GM12878 (cell line): ENCODE measurements at regions not wholly inside any gene's neighbourhood (a gene's known extent, or its start where the extent isn't known, plus 50 kb on each side); places are given as distances from the start of the nearest gene placed in this dataset.

Experiments
- ATAC-seq: fragments of 200-7000 bp; cut with Tn5 transposase; 3 replicates; pipeline ENCODE4 v1.9.1; 2020; ENCODE audit warnings: mild to moderate bottlenecking, moderate library complexity
- BruUV-seq: library from RNA; stranded (reverse); fragments of 400-500 nt; replicated peaks from 2 replicates; lab custom pipeline; 2021; lab: Mats Ljungman, UMichigan
- CTCF ChIA-PET: fragments of 300-600 bp; sonication (Branson Sonifier 250); formaldehyde crosslinking; extraction: SDS; loops from one replicate; lab custom pipeline; 2021; ENCODE audit warnings: inconsistent platforms; lab: Yijun Ruan, JAX
- POLR2A ChIA-PET: fragments of 350-600 bp; formaldehyde crosslinking; extraction: SDS; loops from one replicate; lab custom pipeline; 2021; ENCODE audit warnings: inconsistent platforms; lab: Charles Lee
- RAD21 ChIA-PET: fragments of 300-600 bp; sonication (Branson Sonifier 250); formaldehyde crosslinking; loops from one replicate; lab custom pipeline; 2023; ENCODE audit warnings: antibody characterized with exemption; ENCODE audit not compliant: unreplicated experiment; lab: Charles Lee
- SMC1A ChIA-PET: fragments of 300-600 bp; sonication (Branson Sonifier 250); formaldehyde crosslinking; loops from one replicate; lab custom pipeline; 2023; ENCODE audit not compliant: unreplicated experiment, uncharacterized antibody; lab: Charles Lee
- DNase-seq: peaks from one replicate; pipeline ENCODE4 v3.0.0-alpha.2; 2011; ENCODE audit warnings: low read depth, low spot score
- FAIRE-seq: peaks from 3 replicates; lab custom pipeline; 2011; peaks lifted over from hg19 to GRCh38; lab: Jason Lieb, UNC
- H2AFZ ChIP-seq: 2 replicates; pipeline ENCODE4 v1.6.0; 2011; ENCODE audit warnings: low read depth, low read length, control low read depth; ENCODE audit not compliant: control insufficient read depth
- H3K27ac ChIP-seq: 2 replicates; pipeline ENCODE4 v1.5.1; 2011; ENCODE audit warnings: control low read depth; ENCODE audit not compliant: control insufficient read depth, insufficient read depth
- H3K27me3 ChIP-seq, 2 experiments: replicated peaks in 1 of 2; 2 replicates each; pipeline versions ENCODE4 v1.6.0 to v1.6.1; 2011; ENCODE audit warnings: low read length in 1 of 2; ENCODE audit not compliant: control insufficient read depth in 2 of 2, insufficient read depth in 2 of 2
- H3K36me3 ChIP-seq, 2 experiments: 2 replicates each; pipeline ENCODE4 v1.5.1; 2011; ENCODE audit warnings: low read length in 1 of 2; ENCODE audit not compliant: control insufficient read depth in 2 of 2, insufficient read depth in 2 of 2
- H3K4me1 ChIP-seq: 2 replicates; pipeline ENCODE4 v1.6.1; 2011; ENCODE audit warnings: mild to moderate bottlenecking, low read length, moderate library complexity, mixed read lengths; ENCODE audit not compliant: control insufficient read depth, insufficient read depth
- H3K4me2 ChIP-seq: 2 replicates; pipeline ENCODE4 v1.6.0; 2011; ENCODE audit warnings: control low read depth; ENCODE audit not compliant: control insufficient read depth, insufficient read depth
- H3K4me3 ChIP-seq: fragments of 200-600 bp; sonication (generic); 2 replicates; pipeline ENCODE4 v1.5.1; 2016
- H3K79me2 ChIP-seq: 2 replicates; pipeline ENCODE4 v1.6.0; 2011; ENCODE audit warnings: low read length; ENCODE audit not compliant: control insufficient read depth, insufficient read depth
- H3K9ac ChIP-seq: 2 replicates; pipeline ENCODE4 v1.8.0; 2011; ENCODE audit warnings: low read length, control low read depth, mixed read lengths; ENCODE audit not compliant: control insufficient read depth, insufficient read depth
- H3K9me3 ChIP-seq: replicated peaks from 3 replicates; pipeline ENCODE4 v1.5.1; 2011; ENCODE audit warnings: mild to moderate bottlenecking, low read length; ENCODE audit not compliant: control insufficient read depth, insufficient read depth
- H4K20me1 ChIP-seq: 2 replicates; pipeline ENCODE4 v1.6.0; 2011; ENCODE audit not compliant: control insufficient read depth, insufficient read depth
- BCLAF1 ChIP-seq: fragments of 450-650 bp; IDR thresholded peaks from 2 replicates; pipeline ENCODE4 v1.6.1; 2017; ENCODE audit warnings: antibody characterized with exemption, mild to moderate bottlenecking, moderate library complexity
- DPF2 ChIP-seq: fragments of 450-650 bp; IDR thresholded peaks from 2 replicates; pipeline ENCODE4 v1.6.1; 2017; ENCODE audit warnings: mild to moderate bottlenecking
- EED ChIP-seq: sonication (generic); IDR thresholded peaks from 2 replicates; pipeline ENCODE4 v1.6.1; 2016; ENCODE audit warnings: antibody characterized with exemption, low read depth
- GATAD2B ChIP-seq: fragments of 450-650 bp; conservative IDR thresholded peaks from 2 replicates; pipeline ENCODE4 v1.6.1; 2017; ENCODE audit warnings: low read depth, mild to moderate bottlenecking, moderate library complexity
- HDAC6 ChIP-seq: fragments of 200-600 bp; sonication (generic); IDR thresholded peaks from one replicate; pipeline ENCODE4 v1.8.0; 2017; ENCODE audit warnings: antibody characterized with exemption; ENCODE audit not compliant: unreplicated experiment
- IKZF2 ChIP-seq, 2 experiments: fragments of 450-650 bp; IDR thresholded peaks; 2 replicates each; pipeline ENCODE4 v1.6.1; 2017; ENCODE audit warnings: mild to moderate bottlenecking in 2 of 2, moderate library complexity in 2 of 2
- KDM1A ChIP-seq: fragments of 200-600 bp; sonication (generic); IDR thresholded peaks from 2 replicates; pipeline ENCODE4 v1.6.1; 2016; ENCODE audit warnings: borderline replicate concordance
- KLF5 ChIP-seq: fragments of 450-650 bp; IDR thresholded peaks from 2 replicates; pipeline ENCODE4 v1.6.1; 2014; ENCODE audit warnings: mild to moderate bottlenecking; ENCODE audit not compliant: partially characterized antibody
- POLR2AphosphoS2 ChIP-seq: IDR thresholded peaks from 2 replicates; pipeline ENCODE4 v1.6.1; 2011; ENCODE audit warnings: low read depth, mild to moderate bottlenecking, low read length, improper control_type of control experiment, moderate library complexity
- RAD21 ChIP-seq: IDR thresholded peaks from 2 replicates; pipeline ENCODE4 v1.6.1; 2011; ENCODE audit warnings: mild to moderate bottlenecking, low read depth, low read length, moderate library complexity; ENCODE audit not compliant: insufficient read depth
- SIN3A ChIP-seq: IDR thresholded peaks from 2 replicates; pipeline ENCODE4 v1.6.1; 2012; ENCODE audit warnings: low read depth, low read length, improper control_type of control experiment
- SPI1 ChIP-seq: IDR thresholded peaks from 2 replicates; pipeline ENCODE4 v1.6.1; 2011; ENCODE audit warnings: low read depth, mild to moderate bottlenecking, low read length, moderate library complexity, borderline replicate concordance; ENCODE audit not compliant: insufficient read depth
- SREBF1 ChIP-seq: IDR thresholded peaks from 2 replicates; pipeline ENCODE4 v1.6.1; 2012; ENCODE audit warnings: mild to moderate bottlenecking, low read length
- TCF7 ChIP-seq: IDR thresholded peaks from 2 replicates; pipeline ENCODE4 v1.6.1; 2014; ENCODE audit warnings: antibody characterized with exemption, borderline replicate concordance
- ZBED1 ChIP-seq: IDR thresholded peaks from 2 replicates; pipeline ENCODE4 v1.6.1; 2016; ENCODE audit warnings: borderline replicate concordance
- ZNF217 ChIP-seq: fragments of 450-650 bp; IDR thresholded peaks from 2 replicates; pipeline ENCODE4 v1.6.1; 2017; ENCODE audit warnings: antibody characterized with exemption, mild to moderate bottlenecking
- ZNF24 ChIP-seq: fragments of 450-650 bp; IDR thresholded peaks from 2 replicates; pipeline ENCODE4 v1.6.1; 2017; ENCODE audit warnings: antibody characterized with exemption, mild to moderate bottlenecking
- WGBS: methylation state at CpG from one replicate; pipeline ENCODE4 v1.1.6; 2016; ENCODE audit warnings: low lambda C conversion rate; ENCODE audit not compliant: insufficient replicate concordance, insufficient coverage; ENCODE audit errors: missing lambda C conversion rate; 5-methylcytosine and 5-hydroxymethylcytosine counted together
- in situ Hi-C: fragments of 300-500 bp; cut with MboI; formaldehyde crosslinking; loops from 9 replicates; pipeline ENCODE4 v1.14.3; 2018; ENCODE audit warnings: mixed read lengths
- intact Hi-C: fragments of 100-400 bp; cut with micrococcal nuclease; formaldehyde crosslinking; loops from one replicate; pipeline ENCODE4 v1.14.2; 2022; ENCODE audit not compliant: unreplicated experiment
- TF ChIP-seq, protein P1 (sequence below): fragments of 450-650 bp; IDR thresholded peaks from 2 replicates; pipeline ENCODE4 v1.6.1; 2017; ENCODE audit warnings: mild to moderate bottlenecking, moderate library complexity
- TF ChIP-seq, protein P2 (sequence below): fragments of 450-650 bp; IDR thresholded peaks from 2 replicates; pipeline ENCODE4 v1.6.1; 2017; ENCODE audit warnings: mild to moderate bottlenecking

DNA sequence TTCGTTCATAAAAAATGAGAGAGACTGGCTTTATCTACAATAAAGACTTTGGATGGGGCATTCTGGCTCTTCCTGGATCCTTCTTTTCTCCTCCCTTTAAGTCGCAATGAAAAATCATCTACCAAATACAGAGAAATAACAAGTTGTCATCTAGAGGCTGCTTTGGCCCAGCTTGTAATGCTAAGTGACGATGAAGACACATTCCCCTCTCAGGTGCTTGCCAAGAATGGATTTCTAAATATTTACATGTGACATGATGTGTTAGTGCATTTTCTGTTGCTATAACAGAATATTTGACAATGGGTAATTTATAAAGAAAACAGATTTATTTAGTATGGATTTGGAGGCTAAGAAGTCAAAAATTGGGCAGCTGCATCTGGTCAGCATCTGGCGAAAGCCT lies 308.6 kb upstream of the NPVF start:
- no peaks in the 10 kb centered on the region for H3K36me3 ChIP-seq
- FAIRE-seq = no peak
- H3K27me3 ChIP-seq = no peaks in the 10 kb centered on the region; a peak in 1 of 4 replicates
- H3K9me3 ChIP-seq = no peaks in the 10 kb centered on the region
- no peak overlapping the region for H3K27ac ChIP-seq
- no peaks in the 10 kb centered on the region for H3K79me2 ChIP-seq
- no TSS peak for BruUV-seq
- H2AFZ ChIP-seq = no peak overlapping the region
- ChIA-PET CTCF (interaction anchor here (1.4 kb wide), 1 partner anchor 29 kb away, joined by 3 read pairs; no protein-coding TSS in a partner anchor), RAD21 (no interaction called here), SMC1A (no interaction called here), POLR2A (no interaction called here)
- WGBS = 21% methylated on average over 4 of the region's 4 CpGs
- H4K20me1 ChIP-seq = no peaks in the 10 kb centered on the region
- DNase-seq = no peak
- H3K4me3 ChIP-seq = no peak overlapping the region
- in situ Hi-C loops = no loop called here
- H3K4me1 ChIP-seq = no peaks in the 10 kb centered on the region
- intact Hi-C loops = no loop called here
- H3K9ac ChIP-seq = no peak overlapping the region
- no peak overlapping the region for H3K4me2 ChIP-seq
- no peak for ATAC-seq
- TF ChIP-seq, protein P1, sequence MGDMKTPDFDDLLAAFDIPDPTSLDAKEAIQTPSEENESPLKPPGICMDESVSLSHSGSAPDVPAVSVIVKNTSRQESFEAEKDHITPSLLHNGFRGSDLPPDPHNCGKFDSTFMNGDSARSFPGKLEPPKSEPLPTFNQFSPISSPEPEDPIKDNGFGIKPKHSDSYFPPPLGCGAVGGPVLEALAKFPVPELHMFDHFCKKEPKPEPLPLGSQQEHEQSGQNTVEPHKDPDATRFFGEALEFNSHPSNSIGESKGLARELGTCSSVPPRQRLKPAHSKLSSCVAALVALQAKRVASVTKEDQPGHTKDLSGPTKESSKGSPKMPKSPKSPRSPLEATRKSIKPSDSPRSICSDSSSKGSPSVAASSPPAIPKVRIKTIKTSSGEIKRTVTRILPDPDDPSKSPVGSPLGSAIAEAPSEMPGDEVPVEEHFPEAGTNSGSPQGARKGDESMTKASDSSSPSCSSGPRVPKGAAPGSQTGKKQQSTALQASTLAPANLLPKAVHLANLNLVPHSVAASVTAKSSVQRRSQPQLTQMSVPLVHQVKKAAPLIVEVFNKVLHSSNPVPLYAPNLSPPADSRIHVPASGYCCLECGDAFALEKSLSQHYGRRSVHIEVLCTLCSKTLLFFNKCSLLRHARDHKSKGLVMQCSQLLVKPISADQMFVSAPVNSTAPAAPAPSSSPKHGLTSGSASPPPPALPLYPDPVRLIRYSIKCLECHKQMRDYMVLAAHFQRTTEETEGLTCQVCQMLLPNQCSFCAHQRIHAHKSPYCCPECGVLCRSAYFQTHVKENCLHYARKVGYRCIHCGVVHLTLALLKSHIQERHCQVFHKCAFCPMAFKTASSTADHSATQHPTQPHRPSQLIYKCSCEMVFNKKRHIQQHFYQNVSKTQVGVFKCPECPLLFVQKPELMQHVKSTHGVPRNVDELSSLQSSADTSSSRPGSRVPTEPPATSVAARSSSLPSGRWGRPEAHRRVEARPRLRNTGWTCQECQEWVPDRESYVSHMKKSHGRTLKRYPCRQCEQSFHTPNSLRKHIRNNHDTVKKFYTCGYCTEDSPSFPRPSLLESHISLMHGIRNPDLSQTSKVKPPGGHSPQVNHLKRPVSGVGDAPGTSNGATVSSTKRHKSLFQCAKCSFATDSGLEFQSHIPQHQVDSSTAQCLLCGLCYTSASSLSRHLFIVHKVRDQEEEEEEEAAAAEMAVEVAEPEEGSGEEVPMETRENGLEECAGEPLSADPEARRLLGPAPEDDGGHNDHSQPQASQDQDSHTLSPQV = no peak
- TF ChIP-seq HDAC6 (no peak), ZBED1 (no peak), KDM1A (no peak), SREBF1 (no peak), TCF7 (no peak), IKZF2 (IDR thresholded peaks at IDR 0.05) (no peak), BCLAF1 (no peak), DPF2 (no peak), POLR2AphosphoS2 (no peak), ZNF24 (no peak), KLF5 (no peak), GATAD2B (no peak), EED (no peak), SIN3A (no peak), RAD21 (no peak), SPI1 (no peak), ZNF217 (no peak)
- TF ChIP-seq, protein P2, sequence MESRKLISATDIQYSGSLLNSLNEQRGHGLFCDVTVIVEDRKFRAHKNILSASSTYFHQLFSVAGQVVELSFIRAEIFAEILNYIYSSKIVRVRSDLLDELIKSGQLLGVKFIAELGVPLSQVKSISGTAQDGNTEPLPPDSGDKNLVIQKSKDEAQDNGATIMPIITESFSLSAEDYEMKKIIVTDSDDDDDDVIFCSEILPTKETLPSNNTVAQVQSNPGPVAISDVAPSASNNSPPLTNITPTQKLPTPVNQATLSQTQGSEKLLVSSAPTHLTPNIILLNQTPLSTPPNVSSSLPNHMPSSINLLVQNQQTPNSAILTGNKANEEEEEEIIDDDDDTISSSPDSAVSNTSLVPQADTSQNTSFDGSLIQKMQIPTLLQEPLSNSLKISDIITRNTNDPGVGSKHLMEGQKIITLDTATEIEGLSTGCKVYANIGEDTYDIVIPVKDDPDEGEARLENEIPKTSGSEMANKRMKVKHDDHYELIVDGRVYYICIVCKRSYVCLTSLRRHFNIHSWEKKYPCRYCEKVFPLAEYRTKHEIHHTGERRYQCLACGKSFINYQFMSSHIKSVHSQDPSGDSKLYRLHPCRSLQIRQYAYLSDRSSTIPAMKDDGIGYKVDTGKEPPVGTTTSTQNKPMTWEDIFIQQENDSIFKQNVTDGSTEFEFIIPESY = no peak
